ENCODE measurements at regions not wholly inside any gene's neighbourhood (a gene's known extent, or its start where the extent isn't known, plus 50 kb on each side); places are given as distances from the start of the nearest gene placed in this dataset.
"Not testable (repeated sequence)": the region's sequence is repeated elsewhere in the genome, so short reads cannot be mapped to it uniquely, and the experiment has no call there.

DNA sequence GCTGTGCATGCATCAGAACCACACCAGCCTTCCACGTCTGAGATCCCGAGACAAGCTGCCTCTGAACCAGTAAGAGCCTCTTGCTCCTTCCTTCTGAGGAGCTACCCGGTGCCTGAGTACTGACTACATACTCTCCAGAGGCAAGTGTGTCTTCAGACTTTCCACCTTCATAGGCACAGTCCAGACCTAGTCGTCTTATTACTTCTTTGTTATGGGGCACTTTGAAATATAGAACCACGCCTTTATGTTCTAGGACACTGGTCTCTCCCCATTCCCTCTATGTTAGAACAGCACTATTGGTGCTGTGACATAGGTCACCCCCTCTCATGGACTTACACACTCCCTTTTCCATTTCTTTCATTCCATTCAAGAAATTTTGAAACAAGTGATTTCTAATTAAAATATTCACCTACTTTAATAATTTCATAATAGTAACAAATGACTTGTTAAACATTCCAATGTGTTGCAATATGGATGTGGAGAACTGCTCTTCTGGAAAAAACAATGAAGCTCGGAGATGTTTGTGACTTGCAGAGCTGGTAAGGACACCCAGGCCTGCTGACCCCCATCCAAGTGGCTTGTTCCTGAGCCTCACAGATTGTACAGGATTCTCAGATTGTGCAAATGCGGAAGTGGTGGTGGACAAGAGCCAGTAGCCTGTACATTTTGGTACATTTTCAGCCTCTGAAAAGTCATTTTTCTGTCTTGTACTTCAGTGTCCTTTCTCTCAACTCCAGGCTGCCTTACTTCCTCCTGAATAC lies 76.1 kb upstream of the SIPA1L2 start:
- no peaks in the 10 kb centered on the region for H3K27me3 ChIP-seq
- no peak for DNase-seq
- H3K9me3 ChIP-seq = no peaks in the 10 kb centered on the region
- no peak overlapping the region for H3K4me3 ChIP-seq
- H3K36me3 ChIP-seq = no peaks in the 10 kb centered on the region

GRCh38 chr1:232707142-232707541 lies 77.2 kb upstream of the SIPA1L2 start:
- Histone ChIP-seq H3K27me3 (no peaks in the 10 kb centered on the region), H3K4me3 (no peak overlapping the region), H3K36me3 (no peaks in the 10 kb centered on the region), H3K9me3 (no peaks in the 10 kb centered on the region)
- no peak for DNase-seq

GRCh38 chr1:232709386-232709785 lies 79.5 kb upstream of the SIPA1L2 start:
- Histone ChIP-seq H3K4me3 (no peak overlapping the region), H3K27me3 (no peaks in the 10 kb centered on the region), H3K36me3 (no peaks in the 10 kb centered on the region), H3K9me3 (no peaks in the 10 kb centered on the region)
- no peak for DNase-seq

- no peak for DNase-seq
- Histone ChIP-seq H3K27me3 (no peaks in the 10 kb centered on the region), H3K9me3 (no peaks in the 10 kb centered on the region)
Observed at GRCh38 chr1:232711996-232712395, 82.1 kb upstream of the SIPA1L2 start.

DNA sequence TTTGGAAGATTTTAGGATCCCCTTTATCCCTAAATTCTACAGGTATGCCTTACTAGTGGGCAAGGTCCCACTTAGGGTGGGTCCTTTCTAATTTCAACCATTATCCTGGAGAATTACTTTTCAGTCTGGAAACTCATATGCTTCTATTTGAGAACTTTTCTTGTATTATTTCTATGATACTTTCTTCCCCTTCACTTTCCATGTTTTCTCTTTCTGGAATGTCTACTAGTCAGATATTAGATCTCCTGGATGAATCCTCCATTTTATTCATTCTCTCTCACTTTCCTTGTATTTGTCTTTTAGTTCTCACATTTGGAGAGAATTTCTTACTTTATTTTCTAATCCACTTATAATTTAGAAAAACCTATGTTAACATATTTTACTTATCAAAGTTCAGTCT lies 83.9 kb upstream of the SIPA1L2 start:
- H3K27me3 ChIP-seq = no peaks in the 10 kb centered on the region
- DNase-seq = no peak
- no peak overlapping the region for H3K4me3 ChIP-seq
- no peaks in the 10 kb centered on the region for H3K9me3 ChIP-seq
- H3K36me3 ChIP-seq = no peaks in the 10 kb centered on the region

More at GRCh38 chr1:232711996-232712395, 82.1 kb upstream of the SIPA1L2 start:
- H3K36me3 ChIP-seq = no peaks in the 10 kb centered on the region
- H3K4me3 ChIP-seq = no peak overlapping the region

- no peak for DNase-seq
- Histone ChIP-seq H3K36me3 (no peaks in the 10 kb centered on the region), H3K4me3 (no peak overlapping the region), H3K9me3 (no peaks in the 10 kb centered on the region), H3K27me3 (no peaks in the 10 kb centered on the region)
Observed at GRCh38 chr1:232715154-232715553, 85.2 kb upstream of the SIPA1L2 start.

- not testable (repeated sequence) for DNase-seq, H3K4me3 ChIP-seq, H3K36me3 ChIP-seq, H3K27me3 ChIP-seq, H3K9me3 ChIP-seq
Observed at GRCh38 chr1:232717911-232718310, 87.3 kb upstream of the MAP10 start.

DNA sequence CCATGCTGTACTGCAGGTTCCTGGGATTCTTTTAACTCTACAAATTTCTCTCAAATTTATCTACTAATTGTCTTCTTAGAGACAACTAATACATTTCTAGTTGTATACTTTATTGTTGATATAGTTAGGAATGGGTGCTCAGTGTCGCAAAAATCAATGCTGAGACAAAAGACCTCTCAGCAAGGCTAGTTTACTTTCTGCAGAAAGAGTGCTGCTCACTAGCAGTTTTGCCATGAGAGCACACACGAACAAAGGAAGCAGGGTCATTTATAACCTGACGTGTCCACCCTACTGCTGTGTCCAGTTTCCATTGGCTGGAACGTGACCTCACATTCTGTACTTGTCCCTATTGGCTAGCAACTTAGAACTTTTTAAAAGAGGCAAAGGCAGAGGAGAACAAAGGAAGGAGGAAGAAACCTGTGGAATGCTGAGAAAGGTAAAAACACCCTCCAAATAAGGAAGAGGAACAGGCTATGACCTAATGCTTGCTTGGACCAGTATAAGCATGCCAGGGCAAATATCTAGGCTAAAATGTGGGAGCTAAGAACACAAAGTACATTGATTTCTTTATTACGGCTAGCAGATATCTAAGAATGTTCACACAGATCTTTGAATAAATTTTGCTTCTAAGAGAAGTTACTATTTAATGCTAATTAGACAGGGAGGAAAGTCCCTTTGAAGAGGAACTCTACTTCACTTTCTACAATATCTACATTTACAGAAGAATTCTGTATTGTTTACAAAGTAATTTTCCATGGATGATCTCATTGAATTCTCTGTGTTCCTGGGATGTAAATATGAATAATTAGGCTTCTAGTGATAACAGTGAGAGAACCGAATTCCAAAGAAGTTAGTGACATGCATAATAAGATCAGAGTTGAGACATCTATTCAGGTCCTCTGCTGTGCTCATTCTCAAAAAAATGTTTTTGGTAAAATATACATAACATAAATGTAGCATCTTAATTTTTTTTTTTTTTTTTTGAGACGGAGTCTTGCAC lies 86.0 kb upstream of the MAP10 start:
- no peaks in the 10 kb centered on the region; the same call in 1 of the 2 replicates for H3K27me3 ChIP-seq
- no peak for DNase-seq
- peaks cover 2% of the 10 kb centered on the region; the same call in 1 of the 2 replicates for H3K9me3 ChIP-seq
- H3K4me3 ChIP-seq = no peak overlapping the region
- H3K36me3 ChIP-seq = no peaks in the 10 kb centered on the region

DNA sequence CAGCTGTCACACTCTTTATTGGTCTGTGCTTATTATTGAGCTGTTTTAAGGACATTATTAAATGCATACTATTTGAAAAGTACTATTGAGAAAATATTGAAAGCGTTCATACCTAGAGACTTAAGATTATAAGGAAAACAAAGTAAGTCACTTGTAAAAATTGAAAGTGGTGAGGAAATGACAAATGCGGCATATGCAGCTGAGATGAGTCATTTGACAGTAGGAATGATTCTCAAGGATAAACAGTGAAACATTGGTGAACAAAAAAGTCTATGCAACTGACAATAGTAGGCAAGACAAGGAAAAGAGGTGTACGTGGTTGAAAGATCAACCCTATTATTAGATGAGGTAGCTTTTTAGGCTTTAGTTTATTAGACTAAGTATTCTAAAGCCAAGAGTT lies 82.6 kb upstream of the MAP10 start:
- Histone ChIP-seq H3K36me3 (no peaks in the 10 kb centered on the region), H3K9me3 (peaks cover 2% of the 10 kb centered on the region; the same call in 1 of the 2 replicates), H3K27me3 (no peaks in the 10 kb centered on the region; the same call in none of the 2 replicates), H3K4me3 (no peak overlapping the region)
- DNase-seq = no peak

DNA sequence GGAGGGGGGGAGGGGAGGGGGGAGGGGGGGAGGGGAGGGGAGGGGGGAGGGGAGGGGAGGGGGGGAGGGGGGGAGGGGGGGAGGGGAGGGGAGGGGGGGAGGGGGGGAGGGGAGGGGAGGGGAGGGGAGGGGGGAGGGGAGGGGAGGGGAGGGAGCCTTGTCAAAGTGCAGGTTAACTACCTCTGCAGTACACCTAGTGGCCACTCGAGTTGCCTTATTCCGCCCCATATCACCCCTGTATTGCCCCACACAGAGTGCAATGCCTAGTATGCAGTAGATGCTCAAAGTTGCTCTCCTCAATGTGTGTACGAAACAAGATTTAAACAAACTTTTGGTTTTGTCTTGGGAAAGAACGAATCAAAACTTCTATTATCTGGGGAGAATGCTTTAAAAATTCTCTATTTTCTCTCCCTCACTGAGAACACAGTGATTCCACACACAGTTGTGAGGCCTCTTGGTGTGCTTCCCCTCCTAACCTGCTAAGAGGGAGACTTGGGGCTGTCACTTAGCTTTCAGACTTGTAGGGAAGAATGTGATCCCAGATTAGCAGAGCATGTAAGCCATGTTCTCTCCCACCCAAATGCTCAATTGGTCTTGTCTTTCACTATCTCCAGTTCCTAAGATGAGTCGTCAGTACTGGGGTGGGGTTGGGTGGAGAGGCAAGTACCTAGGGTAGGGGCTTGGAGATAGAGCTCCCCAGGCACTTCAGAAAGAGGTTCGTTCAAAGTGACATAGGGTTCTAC lies 79.7 kb upstream of the MAP10 start:
- no peak overlapping the region for H3K4me3 ChIP-seq
- H3K9me3 ChIP-seq = peaks cover under 1% of the 10 kb centered on the region; the same call in 1 of the 2 replicates
- DNase-seq = no peak
- H3K27me3 ChIP-seq = no peaks in the 10 kb centered on the region; the same call in none of the 2 replicates
- H3K36me3 ChIP-seq = no peaks in the 10 kb centered on the region

DNA sequence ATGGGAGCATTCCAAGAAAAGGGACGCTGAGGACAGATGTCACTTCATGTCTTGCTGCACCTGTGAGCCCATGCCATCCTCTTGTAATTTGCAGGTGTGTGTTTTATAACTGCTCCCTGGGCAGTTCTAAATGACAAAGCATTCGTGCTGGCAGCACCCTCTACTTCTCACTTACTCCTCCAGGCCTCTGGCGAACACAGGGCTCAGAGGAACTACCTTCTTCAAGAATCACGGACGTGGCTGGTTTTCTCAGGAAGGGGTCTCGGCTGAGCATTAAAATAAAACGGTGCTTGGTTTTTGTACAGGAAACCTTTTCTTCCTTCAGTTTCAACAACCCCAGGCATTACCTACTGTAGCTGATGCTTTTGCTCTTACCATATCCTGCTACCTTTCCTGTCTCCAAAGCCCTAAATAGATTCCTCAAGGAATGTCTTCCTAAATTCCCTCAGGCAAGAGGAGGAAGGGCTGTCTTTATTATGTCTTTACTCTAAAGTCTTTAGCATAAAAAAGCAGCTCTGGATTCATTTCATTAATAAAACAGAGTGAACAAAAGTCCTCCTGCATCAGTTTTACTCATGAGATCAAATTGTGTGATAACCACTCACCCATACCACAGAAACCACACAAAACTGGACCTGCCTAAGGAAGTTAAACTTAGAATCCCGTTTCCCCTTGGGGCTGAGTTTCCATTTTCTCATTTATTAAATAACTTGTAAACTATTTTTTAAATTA lies 79.0 kb upstream of the MAP10 start:
- H3K9me3 ChIP-seq = no peaks in the 10 kb centered on the region
- no peak overlapping the region for H3K4me3 ChIP-seq
- DNase-seq = no peak
- no peaks in the 10 kb centered on the region for H3K36me3 ChIP-seq
- H3K27me3 ChIP-seq = no peaks in the 10 kb centered on the region; the same call in 1 of the 2 replicates

GRCh38 chr1:232728507-232729263 lies 76.5 kb upstream of the MAP10 start:
- H3K9me3 ChIP-seq = no peaks in the 10 kb centered on the region
- no peak overlapping the region for H3K4me3 ChIP-seq
- no peaks in the 10 kb centered on the region; the same call in 1 of the 2 replicates for H3K27me3 ChIP-seq
- no peaks in the 10 kb centered on the region for H3K36me3 ChIP-seq
- DNase-seq = no peak

GRCh38 chr1:232732344-232732910 lies 72.8 kb upstream of the MAP10 start:
- Histone ChIP-seq H3K9me3 (no peaks in the 10 kb centered on the region), H3K36me3 (no peaks in the 10 kb centered on the region), H3K4me3 (no peak overlapping the region), H3K27me3 (no peaks in the 10 kb centered on the region; the same call in 1 of the 2 replicates)
- DNase-seq = no peak

- DNase-seq = no peak
- H3K27me3 ChIP-seq = no peaks in the 10 kb centered on the region
Observed at GRCh38 chr1:232737917-232738316, 67.3 kb upstream of the MAP10 start.

DNA sequence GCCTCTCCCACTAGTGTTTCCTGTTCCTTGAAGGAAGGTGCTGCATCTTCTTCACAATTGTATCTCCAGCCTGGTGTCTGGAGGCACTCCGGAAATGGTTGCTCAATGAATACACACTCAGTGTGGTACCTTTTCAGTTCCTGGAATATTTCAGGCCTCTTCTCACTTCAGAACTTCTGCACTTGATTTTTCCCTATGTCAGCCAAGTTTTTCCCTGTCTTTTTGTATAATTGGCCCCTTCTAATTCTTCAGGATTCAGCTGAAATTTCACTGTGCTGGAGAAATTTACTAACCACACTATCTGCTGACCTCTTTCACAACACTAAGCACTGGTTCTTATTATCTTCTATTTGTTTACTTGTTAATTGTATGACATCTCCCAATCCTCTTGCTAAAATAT lies 61.2 kb upstream of the MAP10 start:
- Histone ChIP-seq H3K36me3 (no peaks in the 10 kb centered on the region), H3K27me3 (no peaks in the 10 kb centered on the region), H3K9me3 (no peaks in the 10 kb centered on the region; the same call in 1 of the 2 replicates), H3K4me3 (no peak overlapping the region)
- no peak for DNase-seq

More at GRCh38 chr1:232737917-232738316, 67.3 kb upstream of the MAP10 start:
- Histone ChIP-seq H3K36me3 (no peaks in the 10 kb centered on the region), H3K4me3 (no peak overlapping the region), H3K9me3 (no peaks in the 10 kb centered on the region)

All from MG63 (cell line).